H1 (cell line): ENCODE measurements at regions not wholly inside any gene's neighbourhood (a gene's known extent, or its start where the extent isn't known, plus 50 kb on each side); places are given as distances from the start of the nearest gene placed in this dataset.

Experiments used
- CTCF ChIA-PET: fragments of 300-600 bp; sonication (Branson Sonifier 250); formaldehyde crosslinking; loops from one replicate; lab custom pipeline; 2021; ENCODE audit not compliant: partially characterized antibody; lab: Charles Lee
- POLR2A ChIA-PET: fragments of 300-600 bp; sonication (Branson Sonifier 250); formaldehyde crosslinking; loops from one replicate; lab custom pipeline; 2021; ENCODE audit warnings: inconsistent platforms; ENCODE audit not compliant: partially characterized antibody; lab: Charles Lee
- DNase-seq, 2 experiments: peaks; one replicate each; pipeline versions ENCODE4 v3.0.0 to v3.0.0-alpha.2; 2010 to 2022; ENCODE audit warnings: low spot score in 2 of 2, low read depth in 1 of 2, mixed read lengths in 1 of 2
- FAIRE-seq: peaks from 2 replicates; lab custom pipeline; 2011; peaks lifted over from hg19 to GRCh38; lab: Jason Lieb, UNC
- H2AFZ ChIP-seq: 2 replicates; pipeline ENCODE4 v1.8.1; 2012; ENCODE audit warnings: low read length, inconsistent platforms
- H2AK5ac ChIP-seq: 2 replicates; pipeline ENCODE4 v1.6.1; 2013; ENCODE audit warnings: low read depth, low read length
- H2BK120ac ChIP-seq: replicated peaks from 2 replicates; pipeline ENCODE3; 2013; ENCODE audit warnings: low read depth, low read length, inconsistent platforms
- H2BK12ac ChIP-seq: 2 replicates; pipeline ENCODE4 v1.6.1; 2013; ENCODE audit warnings: low read depth, low read length
- H2BK15ac ChIP-seq: 2 replicates; pipeline ENCODE4 v1.6.1; 2013; ENCODE audit warnings: low read length
- H2BK20ac ChIP-seq: 2 replicates; pipeline ENCODE4 v1.6.1; 2013; ENCODE audit warnings: low read length
- H2BK5ac ChIP-seq: 2 replicates; pipeline ENCODE4 v1.6.1; 2013; ENCODE audit warnings: low read depth, low read length
- H3K14ac ChIP-seq: 2 replicates; pipeline ENCODE4 v1.6.1; 2013; ENCODE audit warnings: inconsistent platforms; ENCODE audit not compliant: insufficient read length
- H3K18ac ChIP-seq: 2 replicates; pipeline ENCODE4 v1.6.1; 2013; ENCODE audit warnings: low read length; ENCODE audit errors: extremely low read depth
- H3K23ac ChIP-seq: 2 replicates; pipeline ENCODE4 v1.6.1; 2013; ENCODE audit warnings: inconsistent platforms; ENCODE audit not compliant: insufficient read length
- H3K23me2 ChIP-seq: 2 replicates; pipeline ENCODE4 v1.6.1; 2013; ENCODE audit warnings: low read depth, low read length
- H3K27ac ChIP-seq: 2 replicates; pipeline ENCODE4 v1.6.1; 2011; ENCODE audit warnings: low read depth, low read length, inconsistent platforms
- H3K27me3 ChIP-seq, 4 experiments: replicated peaks in 1 of 4; 1 replicate in 1 of 4; 2 replicates in 3 of 4; pipeline versions ENCODE4 v1.6.1 to v1.8.1; 2011 to 2013; ENCODE audit warnings: low read length in 3 of 4, mild to moderate bottlenecking in 3 of 4, inconsistent platforms in 2 of 4, mixed read lengths in 2 of 4, moderate library complexity in 1 of 4; ENCODE audit not compliant: control insufficient read depth in 3 of 4, insufficient read depth in 3 of 4; ENCODE audit errors: extremely low read depth in 1 of 4
- H3K36me3 ChIP-seq, 4 experiments: 2 replicates each; pipeline versions ENCODE4 v1.6.1 to v1.8.1; 2011 to 2013; ENCODE audit warnings: mild to moderate bottlenecking in 4 of 4, low read length in 3 of 4, moderate library complexity in 2 of 4, control low read depth in 1 of 4, inconsistent platforms in 1 of 4; ENCODE audit not compliant: insufficient read depth in 4 of 4, control insufficient read depth in 2 of 4
- H3K4ac ChIP-seq: replicated peaks from 2 replicates; pipeline ENCODE3; 2013; ENCODE audit warnings: low read length, low read depth, mixed read lengths, inconsistent platforms; ENCODE audit not compliant: insufficient read length
- H3K4me1 ChIP-seq, 4 experiments: replicated peaks in 1 of 4; 1 replicate in 1 of 4; 2 replicates in 3 of 4; pipeline versions ENCODE4 v1.6.1 to v1.8.1; 2011 to 2013; ENCODE audit warnings: low read length in 3 of 4, inconsistent platforms in 2 of 4, mixed read lengths in 1 of 4; ENCODE audit not compliant: insufficient read depth in 4 of 4, control insufficient read depth in 3 of 4
- H3K4me2 ChIP-seq, 2 experiments: 2 replicates each; pipeline versions ENCODE4 v1.6.1 to v1.8.1; 2011 to 2013; ENCODE audit warnings: low read depth in 2 of 2, low read length in 2 of 2, control low read depth in 1 of 2, inconsistent platforms in 1 of 2, mild to moderate bottlenecking in 1 of 2; ENCODE audit not compliant: insufficient read depth in 1 of 2
- H3K4me3 ChIP-seq, 4 experiments: fragments of 200-600, 300-600 bp in 1 of 4; sonication (generic), shearing (Covaris generic), sonication (Bioruptor Twin) in 1 of 4; 2 replicates each; pipeline versions ENCODE4 v1.5.1 to v1.8.1; 2011 to 2016; ENCODE audit warnings: low read length in 4 of 4, low read depth in 3 of 4, control low read depth in 2 of 4, inconsistent platforms in 2 of 4, mild to moderate bottlenecking in 2 of 4, mixed read lengths in 1 of 4, moderate library complexity in 1 of 4; ENCODE audit not compliant: insufficient read depth in 2 of 4; ENCODE audit errors: extremely low read depth in 1 of 4
- H3K56ac ChIP-seq: replicated peaks from 2 replicates; pipeline ENCODE3; 2013; ENCODE audit warnings: low read depth, mild to moderate bottlenecking, mixed read lengths, low read length, inconsistent platforms; ENCODE audit not compliant: insufficient read length
- H3K79me1 ChIP-seq: 2 replicates; pipeline ENCODE4 v1.6.1; 2013; ENCODE audit warnings: low read depth, low read length, control low read depth
- H3K79me2 ChIP-seq, 2 experiments: 2 replicates each; pipeline versions ENCODE4 v1.6.1 to v1.8.1; 2012 to 2013; ENCODE audit warnings: low read length in 2 of 2, mild to moderate bottlenecking in 2 of 2, inconsistent platforms in 1 of 2; ENCODE audit not compliant: insufficient read depth in 2 of 2, control insufficient read depth in 1 of 2
- H3K9ac ChIP-seq, 4 experiments: replicated peaks in 1 of 4; 1 replicate in 1 of 4; 2 replicates in 3 of 4; pipeline versions ENCODE4 v1.6.1 to v1.8.1; 2011 to 2013; ENCODE audit warnings: low read depth in 3 of 4, low read length in 3 of 4, control low read depth in 2 of 4, mild to moderate bottlenecking in 2 of 4, moderate library complexity in 2 of 4, inconsistent platforms in 1 of 4; ENCODE audit errors: extremely low read depth in 1 of 4
- H3K9me3 ChIP-seq, 2 experiments: 2 replicates each; pipeline versions ENCODE4 v1.6.1 to v1.8.1; 2012 to 2013; ENCODE audit warnings: mild to moderate bottlenecking in 2 of 2, moderate library complexity in 2 of 2, control low read depth in 1 of 2, inconsistent platforms in 1 of 2, low read depth in 1 of 2, low read length in 1 of 2, mixed read lengths in 1 of 2; ENCODE audit not compliant: insufficient read depth in 2 of 2
- H4K20me1 ChIP-seq, 2 experiments: replicated peaks in 1 of 2; 2 replicates each; pipeline versions ENCODE3 to v1.8.1; 2011 to 2013; ENCODE audit warnings: inconsistent platforms in 2 of 2, low read length in 2 of 2, mild to moderate bottlenecking in 1 of 2; ENCODE audit not compliant: insufficient read depth in 2 of 2, control insufficient read depth in 1 of 2
- H4K5ac ChIP-seq: 2 replicates; pipeline ENCODE4 v1.6.1; 2013; ENCODE audit warnings: low read length, low read depth, mixed read lengths, inconsistent platforms; ENCODE audit not compliant: insufficient read length
- H4K8ac ChIP-seq: 2 replicates; pipeline ENCODE4 v1.8.0; 2013; ENCODE audit warnings: mild to moderate bottlenecking, moderate library complexity, low read length, inconsistent platforms; ENCODE audit not compliant: insufficient read depth; ENCODE audit errors: extremely low read depth
- H4K91ac ChIP-seq: replicated peaks from 2 replicates; pipeline ENCODE3; 2013; ENCODE audit warnings: low read length, mixed read lengths, inconsistent platforms; ENCODE audit not compliant: insufficient read length
- CTCF ChIP-seq, 3 experiments: IDR thresholded peaks; 1 replicate in 2 of 3; 2 replicates in 1 of 3; pipeline versions ENCODE4 v1.5.1 to v1.6.1; 2011; ENCODE audit warnings: low read length in 3 of 3, mild to moderate bottlenecking in 3 of 3, inconsistent platforms in 2 of 3, low read depth in 1 of 3, moderate library complexity in 1 of 3; ENCODE audit not compliant: insufficient read depth in 1 of 3; ENCODE audit errors: control extremely low read depth in 1 of 3
- GTF2F1 ChIP-seq: IDR thresholded peaks from 2 replicates; pipeline ENCODE4 v1.6.1; 2012; ENCODE audit warnings: low read depth, low read length, improper control_type of control experiment, borderline replicate concordance
- RAD21 ChIP-seq, 2 experiments: IDR thresholded peaks in 1 of 2; conservative IDR thresholded peaks in 1 of 2; 2 replicates each; pipeline ENCODE4 v1.6.1; 2011; ENCODE audit warnings: low read depth in 2 of 2, low read length in 2 of 2, improper control_type of control experiment in 1 of 2, inconsistent platforms in 1 of 2, mild to moderate bottlenecking in 1 of 2, moderate library complexity in 1 of 2
- WGBS, 2 experiments: shearing (Covaris generic) in 1 of 2; methylation state at CpG; one replicate each; pipeline versions ENCODE4 v1.1.6 to v1.1.7; 2013 to 2015; ENCODE audit warnings: low lambda C conversion rate in 2 of 2, mixed read lengths in 2 of 2, inconsistent platforms in 1 of 2, low coverage in 1 of 2, missing lambda C conversion rate in 1 of 2; ENCODE audit not compliant: insufficient replicate concordance in 2 of 2, insufficient coverage in 1 of 2, insufficient read length in 1 of 2; ENCODE audit errors: extremely low coverage in 1 of 2, missing lambda C conversion rate in 1 of 2; 5-methylcytosine and 5-hydroxymethylcytosine counted together

GRCh38 chr15:62928242-62928999 lies 114.1 kb upstream of the TPM1 start:
- no peak overlapping the region for H2AFZ ChIP-seq
- no peak overlapping the region for H3K18ac ChIP-seq
- H3K4me3 ChIP-seq, result no peak overlapping the region
- no peak overlapping the region for H3K9ac ChIP-seq
- H3K23me2 ChIP-seq, result no peaks in the 10 kb centered on the region; the same call in 1 of the 2 replicates
- peak in 1 of 3 experiments; percentile 1; a peak in 1 of 4 replicates for TF ChIP-seq CTCF (IDR thresholded peaks at IDR 0.05; ENCODE audit: control extremely low read depth in 1 of 3, insufficient read depth in 1 of 3, low read depth in 1 of 3, low read length in 3 of 3)
- no peak for TF ChIP-seq GTF2F1
- TF ChIP-seq RAD21 (IDR thresholded peaks at IDR 0.05 in 1 of 2, conservative IDR thresholded peaks at IDR 0.05 in 1 of 2; ENCODE audit: low read depth in 2 of 2, low read length in 2 of 2), result peak; percentile 4 to 29; a peak in 1 of 4 replicates
- TF ChIP-seq, all 59 proteins: peak for 2
- H3K36me3 ChIP-seq, result no peaks in the 10 kb centered on the region
- ChIA-PET POLR2A (interaction anchor here (0.6 to 2.9 kb wide), 3 partner anchors 12 to 119 kb away, joined by 3 to 6 read pairs (median 4); no protein-coding TSS in a partner anchor), CTCF (interaction anchor here (0.8 to 2.3 kb wide), 7 partner anchors 10 to 186 kb away, joined by 3 to 10 read pairs (median 5); partner anchors contain the start of gene TPM1)
- no peaks in the 10 kb centered on the region for H3K4me1 ChIP-seq
- H3K14ac ChIP-seq, result no peak overlapping the region
- H2AK5ac ChIP-seq, result no peak overlapping the region
- DNase-seq, result no peak
- no peaks in the 10 kb centered on the region for H3K79me1 ChIP-seq
- H3K27me3 ChIP-seq, result no peaks in the 10 kb centered on the region; a peak in 1 of 7 replicates
- no peak overlapping the region for H3K23ac ChIP-seq
- H4K91ac ChIP-seq, result no peak overlapping the region
- no peak overlapping the region for H2BK12ac ChIP-seq
- WGBS, 2 experiments, result 92% methylated on average over 11 of the region's 12 CpGs; no CpG with 5 or more reads in 1 of the 2 experiments
- no peak overlapping the region for H3K4me2 ChIP-seq
- no peak for FAIRE-seq
- H2BK15ac ChIP-seq, result no peak overlapping the region
- no peak overlapping the region for H4K5ac ChIP-seq
- no peak overlapping the region for H2BK120ac ChIP-seq
- no peak overlapping the region for H2BK5ac ChIP-seq
- H4K20me1 ChIP-seq, result no peaks in the 10 kb centered on the region
- H4K8ac ChIP-seq, result no peak overlapping the region
- H3K4ac ChIP-seq, result no peak overlapping the region
- no peak overlapping the region for H3K27ac ChIP-seq
- H2BK20ac ChIP-seq, result no peak overlapping the region
- H3K79me2 ChIP-seq, result no peaks in the 10 kb centered on the region
- no peak overlapping the region for H3K56ac ChIP-seq
- no peaks in the 10 kb centered on the region for H3K9me3 ChIP-seq
